HG03066 (cell line): ENCODE measurements at regions not wholly inside any gene's neighbourhood (a gene's known extent, or its start where the extent isn't known, plus 50 kb on each side); places are given as distances from the start of the nearest gene placed in this dataset.
A peak's percentile ranks its signal among the peaks of the same experiment; 100 is the strongest.

Experiments
- ATAC-seq: cut with Tn5 transposase; IDR thresholded peaks from one replicate; pipeline ENCODE4 v1.9.1; 2021; ENCODE audit warnings: low read depth; ENCODE audit not compliant: unreplicated experiment

DNA sequence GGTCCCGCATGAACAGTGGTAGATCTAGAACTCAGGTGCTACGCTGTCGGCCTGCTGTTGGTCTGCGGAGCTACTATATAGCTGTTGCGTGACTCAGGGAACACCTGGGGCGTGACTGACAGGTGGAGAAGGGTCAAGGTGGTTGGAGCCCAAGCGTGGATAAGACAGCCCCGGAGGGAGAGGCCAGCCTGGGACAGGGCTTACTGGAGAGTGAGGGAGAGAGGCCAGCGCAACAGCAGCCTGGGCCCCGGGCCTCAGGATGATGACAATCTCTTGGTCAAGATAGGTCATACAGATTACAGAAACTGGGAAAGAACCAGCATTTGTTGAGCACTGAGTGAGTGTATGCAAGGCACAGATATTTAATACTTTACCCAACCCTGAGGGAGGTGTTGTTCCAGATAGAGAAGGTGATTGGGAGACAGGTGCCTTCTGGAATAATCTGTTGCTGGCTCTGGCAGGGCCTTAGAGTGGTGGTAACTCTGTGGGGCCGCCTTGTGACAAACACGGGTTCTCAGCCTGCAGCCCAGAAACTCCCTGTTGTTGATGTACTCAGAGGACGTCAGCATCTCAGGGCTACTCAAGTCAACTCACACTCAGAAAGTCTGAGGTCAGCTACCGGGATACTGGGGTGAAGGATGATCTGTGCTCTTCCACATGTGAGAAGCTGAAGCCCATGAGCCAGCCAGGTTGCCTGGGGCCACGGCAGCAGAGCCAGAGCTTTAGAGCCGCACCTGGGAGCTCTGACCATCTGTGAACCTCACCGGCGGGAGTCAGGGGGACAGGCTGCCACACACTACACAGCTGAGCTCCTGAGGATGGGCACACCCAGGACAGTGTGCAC, 265.4 kb upstream of the HES1 start:
- no peak for ATAC-seq

DNA sequence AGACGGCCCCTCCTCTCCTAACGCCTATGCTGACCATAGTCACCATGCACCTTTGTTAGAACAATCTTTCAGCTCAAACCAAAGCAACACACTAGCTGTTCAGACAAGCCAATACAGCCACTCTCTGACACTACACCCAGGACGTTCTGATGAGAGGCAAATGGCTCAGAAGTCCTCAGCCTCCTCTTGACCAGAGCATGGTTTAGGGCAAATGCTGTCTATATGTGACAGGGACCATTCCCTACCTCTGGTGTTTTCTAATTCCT, 264.8 kb upstream of the HES1 start:
- no peak for ATAC-seq

DNA sequence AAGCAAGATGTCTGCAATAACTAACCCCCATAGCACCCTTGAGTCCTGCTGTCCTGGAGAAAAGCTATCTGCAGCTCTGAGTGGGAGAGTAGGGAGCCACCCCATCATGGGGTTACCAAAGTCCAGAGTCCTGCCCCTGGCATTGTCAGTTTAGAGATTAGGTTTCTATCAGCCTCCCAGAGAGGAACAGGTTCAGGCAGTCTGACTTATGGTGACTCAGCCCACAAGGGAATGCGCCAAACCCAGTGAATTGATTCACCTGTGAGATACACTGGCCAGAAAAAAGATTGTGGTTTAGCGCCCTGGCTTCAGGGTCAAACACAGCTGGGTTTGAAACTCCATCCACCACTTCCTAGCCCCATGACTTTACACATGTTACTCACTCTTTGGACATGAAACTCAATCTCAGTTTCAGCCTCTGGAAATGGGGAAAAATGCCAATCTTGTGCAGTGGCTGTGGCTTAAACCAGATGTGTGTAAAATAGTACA, 263.6 kb upstream of the HES1 start:
- ATAC-seq = peak; percentile 63

DNA sequence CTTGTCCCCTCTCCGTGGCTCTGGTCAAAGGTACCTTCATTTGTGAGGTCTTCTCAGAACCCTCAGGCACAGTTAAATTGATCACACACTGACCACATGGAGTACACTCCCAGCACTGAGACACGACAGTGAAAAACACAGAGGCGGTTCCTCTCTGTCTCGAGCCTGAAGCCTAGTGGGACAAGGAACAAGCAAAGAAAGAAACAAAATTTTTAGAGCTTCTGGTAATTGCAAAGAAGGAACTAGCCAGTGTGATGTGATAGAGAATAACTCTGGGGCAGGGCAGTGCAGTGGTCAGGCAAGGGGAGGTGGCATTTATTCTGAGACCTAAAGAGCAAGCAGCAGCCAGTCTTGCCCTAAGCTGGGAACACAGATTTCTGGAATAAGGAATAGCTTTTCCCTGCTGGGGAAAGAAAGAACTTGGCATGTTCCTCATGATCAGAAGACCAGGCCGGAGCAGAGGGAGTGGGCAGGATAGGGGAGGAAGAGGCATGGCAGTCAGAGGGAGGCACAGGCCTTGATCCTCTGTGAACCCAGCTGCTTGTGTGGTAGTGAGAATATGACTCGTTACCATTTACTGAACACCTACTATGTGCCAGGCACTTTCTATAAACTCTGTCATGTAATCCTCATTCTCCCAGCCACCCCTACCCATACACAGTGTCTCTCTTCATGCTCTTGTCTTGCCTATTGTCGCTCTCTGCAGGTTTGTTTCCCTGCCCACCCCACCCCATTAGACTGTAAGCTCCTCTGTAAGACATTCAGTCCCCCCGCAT, 262.3 kb upstream of the HES1 start:
- ATAC-seq = no peak

DNA sequence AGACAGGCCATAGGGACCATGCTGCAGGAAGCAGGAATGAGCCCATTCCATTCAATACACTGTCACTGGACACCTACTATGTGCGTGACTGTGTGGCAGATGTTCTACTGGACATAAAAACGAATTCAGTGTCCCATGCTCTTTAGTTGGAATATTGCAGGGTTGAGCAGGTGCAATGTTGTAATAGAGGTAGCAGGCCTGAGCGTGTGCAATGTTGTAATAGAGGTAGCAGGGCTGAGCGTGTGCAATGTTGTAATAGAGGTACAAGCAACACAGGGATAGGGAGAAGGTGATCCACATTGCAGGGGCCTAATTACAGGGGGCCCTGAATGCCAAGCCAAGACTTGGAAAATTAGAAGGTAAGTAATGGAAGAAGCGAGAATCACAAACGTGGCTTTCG, 261.4 kb upstream of the HES1 start:
- no peak for ATAC-seq

DNA sequence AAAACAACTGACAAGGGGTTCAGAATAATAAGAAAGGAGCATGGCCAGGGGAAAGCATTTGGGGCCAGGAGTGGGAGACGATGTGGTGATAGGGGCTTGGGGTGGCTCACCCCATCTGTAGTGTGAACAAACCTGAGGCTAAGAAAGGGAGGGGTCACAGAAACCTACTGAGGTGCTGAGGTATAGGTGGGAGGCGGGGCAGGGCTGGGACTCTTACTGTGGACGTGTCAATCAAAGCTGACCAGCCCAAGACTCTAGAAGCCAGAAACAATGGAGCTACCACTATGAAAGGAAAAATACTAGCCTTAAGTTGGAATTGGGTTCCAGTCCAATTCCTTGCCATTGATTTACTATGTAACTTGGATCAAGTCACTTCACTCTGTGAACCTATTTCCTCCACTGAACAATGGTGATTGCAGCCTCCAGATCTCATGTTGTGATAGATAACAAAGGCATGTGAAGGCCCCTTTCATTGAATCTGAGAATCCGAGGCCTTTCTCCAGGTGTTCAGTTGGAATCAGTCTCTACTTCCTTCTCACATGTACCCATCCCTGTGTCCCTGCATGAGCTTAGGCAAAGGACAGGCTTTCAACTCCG, 260.9 kb upstream of the HES1 start:
- no peak for ATAC-seq

DNA sequence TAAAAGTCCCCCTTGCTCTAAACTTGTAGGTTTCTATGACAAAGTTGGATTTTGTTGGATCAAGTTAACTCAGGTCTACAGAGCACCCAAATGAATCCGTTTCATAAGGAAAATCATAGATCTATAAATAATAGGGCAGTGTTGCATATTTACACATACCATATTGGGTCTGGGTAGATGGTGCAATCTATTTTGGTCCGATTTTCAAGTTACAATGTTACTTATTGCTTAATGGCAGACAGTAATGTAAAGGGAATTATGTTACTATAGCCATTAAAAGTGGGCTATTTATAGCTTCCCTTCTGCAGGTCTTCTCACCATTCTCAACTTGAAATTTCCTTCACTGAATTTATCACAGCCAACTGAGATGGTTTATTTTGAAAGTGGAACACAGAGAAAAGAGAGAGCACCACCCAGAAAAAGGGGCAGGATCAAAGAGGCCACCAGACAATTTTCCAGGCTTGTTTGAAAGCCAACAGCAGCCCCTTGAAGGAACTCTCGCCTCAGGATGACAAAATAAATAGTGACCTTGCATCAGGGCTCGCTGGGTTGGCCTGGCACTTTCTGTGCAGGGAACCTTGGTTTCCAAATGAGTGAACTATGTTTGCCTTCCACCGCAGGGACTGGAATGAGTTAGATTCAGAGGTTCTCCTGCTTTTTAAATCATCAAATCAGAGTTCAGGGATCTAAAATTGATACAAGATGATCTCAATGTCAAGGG, 260.2 kb upstream of the HES1 start:
- ATAC-seq = no peak

DNA sequence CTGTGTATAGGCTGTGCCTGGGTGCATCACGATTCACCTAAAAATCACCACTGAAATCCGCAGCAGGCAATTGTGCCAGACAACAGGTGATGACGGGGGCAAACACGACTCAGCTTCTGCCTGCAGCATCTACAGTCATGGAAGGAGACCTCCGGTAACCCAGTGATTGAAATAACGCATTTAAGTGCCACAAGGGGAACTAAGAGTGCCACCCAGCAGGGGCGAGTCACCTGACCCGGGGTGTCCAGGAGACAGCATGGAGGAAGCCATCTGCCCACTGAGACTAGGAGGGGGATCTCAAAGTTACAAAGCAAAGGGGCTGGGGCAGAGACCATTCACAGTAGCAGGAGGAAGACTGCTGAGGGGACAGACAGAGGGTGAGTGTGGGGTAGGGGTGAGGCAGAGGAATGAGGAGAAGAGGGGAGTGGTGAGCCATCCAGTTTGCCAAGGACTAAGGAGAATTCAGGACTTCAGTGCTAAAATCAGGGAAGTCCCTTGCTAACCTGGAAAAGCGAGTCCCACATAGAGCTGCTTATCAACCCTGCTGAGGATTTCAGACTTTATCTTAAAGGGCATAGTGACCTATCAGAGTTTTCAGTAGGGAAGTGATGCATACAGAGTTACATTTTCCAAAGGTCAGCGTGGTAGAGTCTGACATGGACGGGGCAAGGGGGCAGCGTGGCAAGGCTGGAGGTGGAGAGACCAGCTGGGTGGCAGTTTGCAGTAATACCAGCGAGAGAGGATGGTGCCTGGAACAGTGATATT, 256.7 kb upstream of the HES1 start:
- ATAC-seq = no peak

DNA sequence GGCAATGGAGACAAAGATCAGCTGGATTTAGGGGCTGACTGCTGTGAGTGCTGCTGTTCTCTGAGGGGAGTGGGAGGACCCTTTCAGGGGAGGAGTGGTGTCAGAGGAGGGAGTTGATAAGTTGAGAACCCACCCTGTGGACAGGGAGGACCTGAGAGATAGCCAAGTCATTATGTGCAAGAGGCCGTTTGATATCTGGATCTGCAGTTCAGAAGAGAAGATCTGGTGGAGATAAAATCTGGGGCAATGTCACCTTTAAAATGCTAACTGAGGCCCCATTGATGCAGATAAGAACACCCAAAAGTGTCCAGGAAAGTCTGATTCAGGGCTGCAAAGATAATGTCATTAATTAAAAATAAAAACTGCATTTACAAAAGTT, 256.1 kb upstream of the HES1 start:
- no peak for ATAC-seq

DNA sequence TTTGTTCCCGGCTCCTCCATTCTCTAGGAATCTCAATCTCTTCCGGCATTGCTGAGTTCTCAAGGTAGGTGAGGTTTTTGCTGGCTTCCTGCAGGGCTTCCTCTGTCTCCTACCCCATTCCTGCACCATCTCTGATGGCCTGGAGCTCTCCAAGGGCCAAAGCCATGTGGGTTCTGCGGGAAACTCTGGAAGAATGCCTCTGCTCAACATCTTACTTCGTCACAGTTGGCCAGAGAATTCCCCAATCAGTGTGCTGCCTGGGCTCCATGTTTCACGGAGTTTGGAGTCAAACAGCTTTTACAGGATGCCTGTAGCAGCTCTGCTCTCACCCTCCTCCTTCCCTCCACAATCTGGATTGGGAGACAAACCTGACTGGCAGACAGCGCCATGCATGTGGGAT, 253.9 kb upstream of the HES1 start:
- ATAC-seq = no peak

DNA sequence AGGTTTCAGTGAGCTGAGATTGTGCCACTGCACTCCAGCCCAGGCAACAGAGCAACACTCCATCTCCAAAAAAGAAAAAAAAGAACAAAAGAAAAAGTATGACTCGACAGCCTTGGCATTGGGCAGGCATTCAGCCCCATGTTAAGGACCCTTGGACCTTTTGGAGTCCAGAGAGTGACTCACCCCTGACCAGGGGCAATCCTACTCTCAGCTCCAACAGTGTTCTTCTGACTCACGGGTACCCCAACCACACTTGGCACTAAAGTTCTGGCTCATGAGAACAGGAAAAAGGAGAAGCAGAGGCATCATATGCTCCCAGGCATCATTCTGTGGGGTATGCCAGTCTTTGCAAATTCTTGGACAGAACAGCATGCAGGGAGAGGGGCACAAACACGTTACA, 252.4 kb upstream of the HES1 start:
- ATAC-seq = no peak

DNA sequence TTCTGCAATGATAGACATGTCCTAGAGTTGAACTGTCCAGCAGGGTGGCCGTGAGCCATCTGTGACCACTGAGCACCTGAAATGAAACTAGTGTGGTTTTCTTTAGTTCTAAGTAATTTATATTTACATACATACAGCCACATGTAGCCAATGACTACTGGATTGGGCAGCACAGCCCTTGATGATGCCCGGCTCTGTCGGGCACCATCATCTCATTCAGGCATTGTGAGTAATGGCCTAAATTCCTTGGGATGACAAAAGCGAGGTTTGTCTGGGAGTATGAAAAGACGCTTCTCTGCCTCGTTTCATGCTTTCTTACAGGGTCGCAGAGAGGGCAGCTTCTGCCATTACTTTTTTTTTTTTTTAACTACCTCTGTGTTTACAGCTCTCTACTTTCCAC, 251.9 kb upstream of the HES1 start:
- ATAC-seq = no peak

DNA sequence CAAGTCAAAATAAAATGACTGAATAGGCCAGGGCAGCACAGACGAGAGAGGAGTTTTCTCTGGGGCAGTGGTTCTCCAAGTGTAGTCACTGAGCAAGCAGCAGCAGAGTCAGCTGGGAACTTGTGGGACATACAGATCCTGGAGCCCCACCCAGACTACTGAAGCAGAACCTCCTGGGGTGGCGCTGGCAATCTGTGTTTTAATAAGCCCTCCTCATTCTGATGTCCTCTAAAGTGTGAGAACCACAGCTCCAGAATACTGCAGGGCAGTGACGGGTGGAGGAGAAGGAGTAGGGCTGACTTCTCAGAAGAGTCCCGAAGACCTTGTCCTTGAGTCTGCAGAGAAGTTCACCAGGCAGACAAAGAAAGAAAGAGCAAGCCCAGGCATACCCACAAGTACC, 251.3 kb upstream of the HES1 start:
- ATAC-seq = no peak

DNA sequence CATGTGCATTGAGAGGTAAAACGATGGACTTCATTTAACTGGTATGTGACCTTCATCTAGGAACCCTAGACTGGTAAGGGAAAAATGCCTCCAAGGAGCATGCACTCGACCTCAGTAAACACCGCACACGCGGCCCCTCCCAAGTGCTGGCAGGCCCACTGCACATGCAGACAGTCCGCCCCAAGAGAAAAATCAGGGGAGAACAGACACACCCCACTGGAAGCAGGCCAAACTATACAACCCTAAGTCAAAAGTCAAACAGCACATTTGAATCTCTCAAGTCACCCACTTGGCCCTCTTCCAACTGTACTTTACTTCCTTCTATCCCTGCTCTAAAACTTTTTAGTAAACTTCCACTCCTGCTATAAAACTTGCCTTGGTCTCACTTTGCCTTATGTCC, 250.1 kb upstream of the HES1 start:
- no peak for ATAC-seq

DNA sequence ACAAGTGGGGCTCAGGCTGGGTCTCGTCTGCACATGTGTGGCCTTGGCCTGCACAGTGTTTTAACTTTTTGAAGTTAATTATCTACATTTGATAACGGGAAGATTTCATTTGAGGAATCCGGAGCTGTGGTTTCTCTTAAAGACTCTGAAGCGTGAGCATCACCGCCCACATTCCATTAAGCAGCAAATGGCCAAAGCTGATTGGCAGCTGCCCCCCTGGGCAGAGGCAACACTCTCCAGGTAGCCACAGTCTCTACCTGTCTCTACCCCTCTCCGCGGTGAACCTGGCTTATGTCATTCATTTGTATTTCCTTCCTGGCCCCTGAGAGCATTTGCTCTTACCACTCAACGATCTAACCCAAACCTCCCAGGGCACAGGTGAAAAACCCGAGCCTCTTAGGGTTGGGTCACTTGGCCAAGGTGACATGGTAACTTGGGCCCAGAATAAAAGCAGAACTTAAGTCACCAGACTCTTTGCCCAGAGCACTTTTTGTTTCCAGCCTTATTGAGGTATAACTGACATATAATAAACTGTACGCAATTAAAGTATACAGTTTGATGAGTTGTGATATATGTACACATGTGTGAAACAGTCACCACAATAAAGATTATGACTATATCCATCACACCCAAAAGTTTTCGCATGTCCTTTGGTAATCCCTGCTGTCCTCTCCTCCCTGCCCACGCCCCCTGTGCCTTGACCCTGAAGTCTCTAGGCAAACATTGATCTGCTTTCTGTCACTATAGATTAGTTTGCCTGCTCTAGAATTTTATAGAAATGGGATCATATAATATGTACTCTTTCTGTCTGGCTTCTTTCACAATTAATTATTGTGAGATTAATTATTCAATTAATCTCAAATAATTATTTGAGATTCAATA, 245.7 kb upstream of the HES1 start:
- no peak for ATAC-seq

DNA sequence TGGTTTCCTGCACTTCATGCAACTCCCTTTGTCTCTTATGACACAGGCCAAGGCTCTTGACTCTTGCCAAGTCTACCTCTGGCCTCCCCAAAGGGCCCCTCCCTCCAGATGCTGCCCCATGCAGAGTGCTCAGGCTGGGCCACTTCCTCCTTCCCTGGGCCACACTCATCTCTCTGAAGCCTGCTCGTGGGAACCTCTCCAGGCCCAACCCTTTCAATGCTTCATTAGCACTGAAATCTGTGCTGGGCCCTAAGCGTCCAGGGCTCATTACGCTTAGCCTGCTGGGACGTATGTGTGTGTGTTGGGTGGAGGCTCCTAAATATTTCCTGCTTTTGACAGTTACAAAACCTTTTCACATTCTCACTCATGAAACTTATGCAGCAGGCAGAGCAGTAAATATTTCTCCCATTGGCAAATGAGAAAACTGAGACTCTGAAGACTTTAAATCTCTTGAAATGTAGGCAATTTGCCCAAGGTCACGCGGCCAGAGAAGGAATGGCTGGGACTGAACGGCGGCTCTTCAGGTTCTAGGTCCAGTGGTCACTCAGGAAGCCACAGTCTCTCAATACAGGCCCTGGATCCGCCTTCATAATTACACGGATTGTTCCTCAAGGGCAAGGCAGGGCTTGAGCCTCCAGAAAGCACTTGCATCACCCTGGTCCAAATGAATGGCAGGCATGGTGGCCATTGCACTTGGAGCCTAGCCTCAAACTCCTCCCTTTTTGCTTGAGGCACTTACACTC, 241.7 kb upstream of the HES1 start:
- ATAC-seq = no peak

DNA sequence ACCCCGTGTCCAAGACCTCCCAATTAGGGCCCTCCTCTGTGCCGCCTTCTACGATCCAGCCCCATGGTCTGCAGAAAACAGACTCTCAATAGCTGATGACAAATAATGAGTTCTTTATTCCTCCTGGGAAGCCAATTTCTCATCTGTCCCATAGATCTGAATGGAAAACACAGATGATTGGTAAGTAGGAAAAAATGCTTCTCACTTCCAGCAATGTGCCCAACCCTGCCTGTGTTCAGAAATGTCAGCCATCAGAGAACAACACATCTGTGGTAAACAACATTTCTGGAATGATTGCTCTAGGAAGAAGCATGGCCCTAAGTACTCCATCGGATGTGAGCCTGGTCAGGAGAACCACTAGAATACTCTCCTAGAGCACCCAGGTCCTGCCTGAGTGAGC, 240.5 kb upstream of the HES1 start:
- ATAC-seq = no peak

DNA sequence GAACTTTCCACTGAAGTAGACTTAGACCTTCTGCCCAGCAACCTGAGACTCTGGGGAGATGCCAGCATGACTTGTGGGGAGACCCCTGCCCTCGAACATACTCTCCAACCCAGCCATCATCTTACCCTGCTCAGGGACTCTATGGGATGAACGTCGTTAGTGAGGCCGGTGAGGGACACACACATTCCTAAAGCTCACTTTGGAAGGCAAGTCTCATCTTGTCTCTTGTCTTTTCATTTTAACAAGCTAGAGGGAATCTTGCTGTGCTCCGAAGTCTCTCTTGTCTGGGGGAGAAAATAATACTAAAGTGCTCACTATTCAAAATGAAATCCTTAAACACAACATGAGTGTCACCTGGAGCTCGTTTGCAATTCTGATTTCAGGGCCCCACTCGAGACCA, 239.5 kb upstream of the HES1 start:
- no peak for ATAC-seq

DNA sequence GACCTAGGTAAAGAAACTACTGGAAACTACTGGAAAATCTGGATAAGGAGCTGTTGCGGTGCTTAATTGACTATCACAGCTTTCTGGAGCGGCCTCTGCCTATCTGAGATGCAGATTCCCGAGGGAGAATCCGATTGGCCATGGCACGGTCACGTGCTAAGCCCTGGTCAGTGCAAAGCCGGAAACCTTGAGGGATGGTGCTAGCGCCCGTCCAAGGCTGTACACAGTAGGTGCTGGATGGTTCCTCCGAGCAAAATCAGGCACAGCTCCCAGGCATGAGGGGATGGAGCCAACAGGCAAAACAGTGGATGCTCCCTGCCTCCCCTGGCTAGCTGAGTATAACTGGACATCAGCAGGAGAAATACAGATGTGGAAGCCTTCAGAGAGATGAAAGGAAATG, 238.7 kb upstream of the HES1 start:
- no peak for ATAC-seq
